ENCODE measurements at regions not wholly inside any gene's neighbourhood (a gene's known extent, or its start where the extent isn't known, plus 50 kb on each side); places are given as distances from the start of the nearest gene placed in this dataset.

GRCh38 chr6:155993240-155993639, 537.6 kb upstream of the NOX3 start:
- no peak for DNase-seq (ENCODE audit: low read depth)

GRCh38 chr6:155985660-155986138, 530.1 kb upstream of the NOX3 start:
- no peak for DNase-seq (ENCODE audit: low read depth)

- DNase-seq (ENCODE audit: low read depth), result no peak
Observed at GRCh38 chr6:155980768-155981079, 525.1 kb upstream of the NOX3 start.

GRCh38 chr6:155980014-155980767, 524.6 kb upstream of the NOX3 start:
- no peak for DNase-seq (ENCODE audit: low read depth)

DNA sequence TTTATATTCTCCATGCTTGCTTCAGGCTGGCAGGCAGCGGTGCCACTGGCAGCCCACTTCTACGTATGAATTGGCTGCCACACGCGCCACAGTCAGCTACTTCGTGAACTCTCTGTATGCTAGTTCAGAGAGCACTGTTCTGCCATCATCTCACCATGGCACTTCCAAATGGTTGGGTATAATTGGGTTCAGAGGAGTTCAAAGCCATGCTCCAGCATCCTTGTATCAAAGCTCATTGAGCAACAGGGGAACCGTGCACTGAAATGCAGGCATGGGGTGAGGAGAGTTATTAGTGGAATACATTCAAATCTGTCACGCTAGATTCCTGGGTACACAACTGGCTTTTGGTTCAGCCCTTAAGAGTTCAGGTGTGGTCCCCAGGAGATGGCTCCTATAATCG, 519.9 kb upstream of the NOX3 start:
- DNase-seq (ENCODE audit: low read depth), result no peak

- no peak for DNase-seq (ENCODE audit: low read depth)
Observed at GRCh38 chr6:155974811-155975323, 519.2 kb upstream of the NOX3 start.

DNA sequence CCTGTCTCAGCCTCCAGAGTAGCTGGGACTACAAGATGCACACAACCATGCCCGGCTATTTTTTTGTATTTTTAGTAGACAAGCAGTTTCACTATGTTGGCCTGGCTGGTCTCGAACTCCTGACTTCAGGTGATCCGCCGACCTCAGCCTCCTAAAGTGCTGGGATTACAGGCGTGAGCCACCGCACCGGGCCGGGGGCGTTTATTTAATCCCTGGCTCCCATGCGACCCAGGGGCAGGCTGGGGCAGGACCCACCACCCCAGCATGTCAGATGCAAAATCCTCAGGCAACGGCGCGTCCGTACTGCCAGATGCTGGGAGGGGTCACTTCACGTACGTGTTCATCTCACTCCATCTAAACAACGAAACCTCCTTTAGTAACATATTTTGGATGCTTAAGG, 518.7 kb upstream of the NOX3 start:
- no peak for DNase-seq (ENCODE audit: low read depth)

DNA sequence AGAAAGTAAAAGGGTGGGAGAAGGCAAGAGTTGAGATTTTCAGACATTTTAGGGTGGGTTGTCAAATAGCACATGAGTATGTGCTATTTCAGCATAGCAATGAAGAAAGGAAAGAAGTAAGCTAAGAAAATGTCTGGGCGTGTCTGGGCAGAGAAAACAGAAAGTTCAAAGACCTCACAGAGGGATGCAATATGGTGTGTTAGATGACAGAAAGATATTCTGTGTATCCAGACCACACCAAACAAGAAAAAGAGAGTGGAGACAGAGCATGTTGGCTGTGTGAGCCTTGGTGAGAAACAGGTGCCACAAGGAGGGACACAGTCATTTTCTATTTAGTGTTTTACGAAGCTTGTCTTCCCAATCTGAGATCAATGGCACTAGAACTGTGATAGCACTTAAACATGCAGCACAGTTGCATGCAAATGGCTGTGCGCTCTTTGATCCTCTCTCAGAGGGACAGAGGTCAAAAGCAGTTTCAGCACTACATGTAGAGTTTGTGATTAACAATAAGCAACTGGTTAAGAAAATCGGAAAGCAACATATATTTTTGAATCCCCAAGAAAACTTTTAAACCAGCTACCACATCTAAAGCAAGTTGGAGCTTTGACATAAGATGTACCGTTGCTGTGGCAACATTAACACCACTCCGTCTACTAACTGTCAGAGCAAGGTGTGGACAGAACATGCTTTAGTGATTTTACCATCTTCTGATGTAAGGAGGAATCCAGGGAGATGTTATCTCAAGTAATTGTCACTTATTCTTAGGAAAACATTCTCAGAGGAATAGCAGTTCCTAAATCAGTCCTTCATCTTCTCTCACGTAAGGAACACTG, 515.5 kb upstream of the NOX3 start:
- DNase-seq (ENCODE audit: low read depth), result no peak

DNA sequence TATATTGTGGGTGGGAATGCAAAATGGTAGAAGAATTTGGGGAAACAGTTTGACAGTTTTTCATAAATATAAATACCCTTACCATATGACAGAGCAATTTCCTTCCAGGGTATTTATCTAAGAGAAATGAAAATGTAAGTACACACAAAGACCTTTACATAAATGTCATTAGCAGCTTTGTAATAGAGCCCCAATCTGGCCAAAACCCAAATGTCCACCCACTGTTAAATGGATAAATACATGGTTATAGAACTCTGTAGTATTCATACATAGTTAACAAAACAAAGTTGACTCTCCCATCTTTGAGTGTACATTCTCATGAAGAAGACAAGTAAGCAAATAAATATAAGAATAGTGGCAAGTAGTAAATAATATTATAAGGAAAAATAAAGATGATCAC, 514.8 kb upstream of the NOX3 start:
- no peak for DNase-seq (ENCODE audit: low read depth)

DNA sequence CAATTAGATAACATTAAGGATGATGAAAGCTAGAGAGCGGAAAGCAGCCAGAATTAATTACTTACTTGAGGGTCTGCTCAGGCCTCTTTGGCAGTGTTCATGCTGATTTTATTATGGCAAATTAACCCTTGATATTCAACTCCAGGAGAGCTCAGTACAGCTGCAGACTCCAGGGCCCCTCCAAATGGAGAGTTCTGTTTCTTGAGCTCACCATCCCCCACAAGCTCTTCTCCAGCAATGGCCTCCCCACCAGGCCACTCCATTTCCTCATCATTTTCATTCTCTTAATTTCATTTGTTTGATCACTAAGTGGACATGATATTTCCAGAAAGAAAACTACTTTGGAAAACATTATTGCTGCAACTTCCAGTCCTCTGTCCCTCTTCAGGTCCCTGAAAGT, 513.3 kb upstream of the NOX3 start:
- DNase-seq (ENCODE audit: low read depth), result no peak

DNA sequence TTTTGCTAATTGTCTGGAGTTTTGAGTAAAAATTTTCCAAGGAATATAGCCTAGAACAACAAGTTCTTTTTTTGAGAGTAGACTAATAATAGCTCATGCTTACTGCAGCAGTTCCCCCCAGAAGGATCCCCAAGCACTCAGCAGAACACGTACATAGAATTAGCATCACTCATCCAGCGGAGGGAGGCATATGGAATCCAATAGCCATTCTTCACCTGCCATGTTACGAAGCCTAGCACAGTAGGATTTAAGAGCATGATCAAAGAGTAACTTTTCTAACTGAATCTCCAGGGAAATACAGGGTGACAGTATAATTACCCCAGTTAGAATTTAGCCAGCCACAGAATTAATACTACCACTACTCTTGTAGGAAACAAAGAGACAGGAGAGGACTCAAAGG, 511.7 kb upstream of the NOX3 start:
- no peak for DNase-seq (ENCODE audit: low read depth)

GRCh38 chr6:155964544-155964943, 508.9 kb upstream of the NOX3 start:
- no peak for DNase-seq (ENCODE audit: low read depth)

DNA sequence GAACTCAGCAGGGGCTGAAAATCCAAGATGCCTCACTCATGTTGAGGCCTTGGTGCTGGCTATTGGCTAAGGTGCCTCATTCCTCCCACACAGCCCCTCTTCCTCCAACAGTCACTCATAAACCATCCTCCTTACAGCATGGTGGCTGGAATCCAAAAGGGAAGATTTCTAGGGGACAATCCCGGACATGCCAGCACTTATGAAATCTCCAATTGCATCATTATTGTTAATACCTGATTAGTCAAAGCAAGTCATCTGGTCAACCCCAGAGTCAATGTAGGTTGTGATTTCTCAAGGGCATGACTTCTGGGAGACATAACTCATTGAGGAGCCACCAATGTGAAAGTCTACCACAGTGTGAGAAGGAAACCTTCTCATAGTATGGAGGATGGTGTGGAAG, 506.6 kb upstream of the NOX3 start:
- DNase-seq (ENCODE audit: low read depth), result no peak

- no peak for DNase-seq (ENCODE audit: low read depth)
Observed at GRCh38 chr6:155959898-155960495, 504.4 kb upstream of the NOX3 start.

- DNase-seq (ENCODE audit: low read depth), result no peak
Observed at GRCh38 chr6:155958550-155958949, 502.9 kb upstream of the NOX3 start.

- no peak for DNase-seq (ENCODE audit: low read depth)
Observed at GRCh38 chr6:155955038-155955437, 499.4 kb upstream of the NOX3 start.

DNA sequence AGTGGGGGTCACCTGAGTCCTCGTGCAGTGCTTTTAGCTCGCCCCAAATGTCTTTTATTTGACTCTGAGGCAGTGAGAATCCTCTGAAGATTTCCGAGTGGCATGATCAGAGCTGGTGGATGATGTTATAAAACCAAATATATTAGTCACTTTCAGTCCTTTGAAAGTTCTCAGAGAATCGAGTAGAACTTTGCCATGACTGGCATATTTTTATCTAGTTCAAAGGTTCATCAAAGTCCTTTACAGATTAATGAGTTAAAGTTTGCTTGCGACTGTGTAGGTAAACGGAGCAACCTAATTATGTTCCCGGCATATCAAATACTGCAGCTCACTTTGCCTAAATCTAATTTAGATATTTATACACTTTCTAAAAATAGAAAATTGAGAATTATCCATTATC, 498.5 kb upstream of the NOX3 start:
- no peak for DNase-seq (ENCODE audit: low read depth)

DNA sequence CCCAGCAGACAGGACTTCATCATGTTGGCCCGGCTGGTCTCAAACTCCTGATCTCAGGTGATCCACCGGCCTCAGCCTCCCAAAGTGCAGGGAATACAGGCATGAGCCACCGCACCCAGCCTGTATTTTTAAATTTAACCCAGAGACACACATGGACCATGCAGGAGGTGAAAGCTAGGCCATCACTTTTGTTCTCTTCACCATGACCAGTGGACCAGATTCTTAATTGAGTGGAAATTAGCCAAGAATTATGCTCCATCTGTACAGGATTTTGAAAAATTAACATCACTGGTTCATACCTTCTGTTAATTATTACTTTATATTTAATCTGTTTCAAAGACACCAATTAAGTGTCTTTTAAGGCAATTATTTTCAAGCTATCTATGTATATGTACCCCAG, 493.6 kb upstream of the NOX3 start:
- no peak for DNase-seq (ENCODE audit: low read depth)

GRCh38 chr6:155946860-155947259, 491.2 kb upstream of the NOX3 start:
- DNase-seq (ENCODE audit: low read depth), result no peak

GRCh38 chr6:155943635-155944034, 488.0 kb upstream of the NOX3 start:
- no peak for DNase-seq (ENCODE audit: low read depth)

DNA sequence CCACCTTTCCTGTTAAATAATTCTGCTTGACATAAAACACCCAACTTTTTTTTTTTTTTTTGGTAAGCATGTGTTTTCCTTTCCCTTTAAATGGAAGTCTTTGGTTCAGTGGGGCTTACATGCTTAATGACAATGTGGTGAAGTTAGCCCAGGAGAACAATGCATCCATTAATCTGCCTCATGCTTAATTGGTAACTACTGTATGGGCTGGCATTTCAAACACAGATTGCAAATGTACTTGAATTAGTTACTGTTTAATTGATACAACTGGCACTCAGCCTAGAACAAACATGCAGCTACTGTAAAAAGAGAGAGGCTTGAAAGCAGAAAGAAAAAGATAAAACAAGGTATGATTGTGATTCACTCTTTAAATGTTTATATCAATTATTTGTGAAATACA, 483.6 kb upstream of the NOX3 start:
- DNase-seq (ENCODE audit: low read depth), result no peak

- DNase-seq (ENCODE audit: low read depth), result no peak
Observed at GRCh38 chr6:155936551-155936950, 480.9 kb upstream of the NOX3 start.

DNA sequence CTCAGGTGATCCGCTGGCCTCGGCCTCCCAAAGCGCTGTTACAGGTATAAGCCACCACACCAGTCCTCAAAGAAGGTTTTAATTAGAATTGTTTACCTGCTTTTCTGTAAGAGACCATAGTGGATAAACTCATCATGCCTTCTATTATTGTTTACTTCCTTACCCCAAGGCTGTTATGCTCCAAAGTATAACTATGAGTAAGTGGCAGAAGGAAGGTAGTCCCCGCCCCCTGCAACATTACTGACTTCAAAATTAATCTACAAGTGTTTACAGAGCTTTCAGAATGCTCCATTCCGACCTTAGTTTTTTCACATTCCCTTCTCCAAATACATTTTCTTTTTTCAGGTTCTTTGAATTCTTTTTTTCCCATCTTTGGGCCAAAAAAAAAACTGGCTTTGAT, 480.5 kb upstream of the NOX3 start:
- no peak for DNase-seq (ENCODE audit: low read depth)

Measured in fibroblast of the conjunctiva (primary cell).